GM23338 (cell line): ENCODE measurements at regions not wholly inside any gene's neighbourhood (a gene's known extent, or its start where the extent isn't known, plus 50 kb on each side); places are given as distances from the start of the nearest gene placed in this dataset.

Experiments used
- ATAC-seq: fragments of 200-7000 bp; cut with Tn5 transposase; 3 replicates; pipeline ENCODE4 v1.9.1; 2020
- DNase-seq: peaks from one replicate; pipeline ENCODE4 v3.0.0-alpha.2; 2015; ENCODE audit warnings: low spot score
- H2AFZ ChIP-seq: fragments of 200-600 bp; sonication (generic); 2 replicates; pipeline ENCODE4 v1.8.0; 2016; ENCODE audit warnings: antibody characterized with exemption, mild to moderate bottlenecking, moderate library complexity
- H3F3A ChIP-seq: fragments of 200-600 bp; sonication (generic); replicated peaks from 2 replicates; pipeline ENCODE4 v1.8.0; 2017; ENCODE audit warnings: antibody characterized with exemption, mixed run types, low read depth
- H3K27ac ChIP-seq: fragments of 200-600 bp; sonication (generic); 2 replicates; pipeline ENCODE4 v1.6.1; 2016; ENCODE audit warnings: low read depth
- H3K27me3 ChIP-seq: fragments of 200-600 bp; sonication (generic); 2 replicates; pipeline ENCODE4 v1.8.0; 2016; ENCODE audit warnings: mild to moderate bottlenecking, mixed run types, moderate library complexity; ENCODE audit not compliant: insufficient read depth
- H3K36me3 ChIP-seq: fragments of 200-600 bp; sonication (generic); 2 replicates; pipeline ENCODE4 v1.8.0; 2016; ENCODE audit warnings: mild to moderate bottlenecking; ENCODE audit not compliant: insufficient read depth
- H3K4me1 ChIP-seq: fragments of 200-600 bp; sonication (generic); 2 replicates; pipeline ENCODE4 v1.8.0; 2016; ENCODE audit warnings: mild to moderate bottlenecking, moderate library complexity; ENCODE audit not compliant: insufficient read depth
- H3K4me2 ChIP-seq: fragments of 200-600 bp; sonication (generic); 2 replicates; pipeline ENCODE4 v1.7.1; 2017; ENCODE audit warnings: mixed run types
- H3K4me3 ChIP-seq: fragments of 200-600 bp; sonication (generic); 2 replicates; pipeline ENCODE4 v1.6.1; 2016; ENCODE audit warnings: mixed run types
- H3K79me2 ChIP-seq: fragments of 200-600 bp; sonication (generic); replicated peaks from 2 replicates; pipeline ENCODE4 v1.8.0; 2017; ENCODE audit warnings: mild to moderate bottlenecking; ENCODE audit not compliant: insufficient read depth
- H3K9me2 ChIP-seq: fragments of 200-600 bp; sonication (generic); 2 replicates; pipeline ENCODE4 v1.8.0; 2017; ENCODE audit not compliant: insufficient read depth
- H4K20me1 ChIP-seq: fragments of 200-600 bp; sonication (generic); replicated peaks from 2 replicates; pipeline ENCODE4 v1.8.0; 2017; ENCODE audit warnings: mild to moderate bottlenecking; ENCODE audit not compliant: insufficient read depth
- H3K27ac Mint-ChIP-seq: 2 replicates; pipeline ENCODE4 v1.8.0; 2020; ENCODE audit warnings: inconsistent platforms, mild to moderate bottlenecking, moderate library complexity, mixed read lengths
- H3K27me3 Mint-ChIP-seq: 3 replicates; pipeline ENCODE4 v1.8.0; 2022; ENCODE audit warnings: low read depth, mild to moderate bottlenecking, moderate library complexity, mixed read lengths, inconsistent platforms; ENCODE audit not compliant: insufficient read depth, poor library complexity
- H3K36me3 Mint-ChIP-seq: 3 replicates; pipeline ENCODE4 v1.8.0; 2021; ENCODE audit warnings: low read depth, mild to moderate bottlenecking, inconsistent platforms, moderate library complexity, mixed read lengths
- H3K4me1 Mint-ChIP-seq: 3 replicates; pipeline ENCODE4 v1.8.0; 2020; ENCODE audit warnings: mild to moderate bottlenecking, inconsistent platforms, mixed read lengths
- H3K4me3 Mint-ChIP-seq: 3 replicates; pipeline ENCODE4 v1.8.0; 2021; ENCODE audit warnings: moderate library complexity, mild to moderate bottlenecking, inconsistent platforms, mixed read lengths
- H3K9me3 Mint-ChIP-seq: 3 replicates; pipeline ENCODE4 v1.8.0; 2020; ENCODE audit warnings: moderate library complexity, mild to moderate bottlenecking, inconsistent platforms, mixed read lengths
- CREB1 ChIP-seq: fragments of 250-450 bp; sonication (Bioruptor Pico); IDR thresholded peaks from 2 replicates; pipeline ENCODE4 v1.5.0; 2020; ENCODE audit warnings: low read depth, mild to moderate bottlenecking, moderate library complexity
- CTCF ChIP-seq, 2 experiments: fragments of 200-600 bp in 1 of 2; sonication (generic) in 1 of 2; conservative IDR thresholded peaks; 2 replicates each; pipeline versions ENCODE4 v1.5.1 to v1.6.1; 2016 to 2017; ENCODE audit warnings: antibody characterized with exemption in 2 of 2, low read depth in 2 of 2, mild to moderate bottlenecking in 2 of 2, moderate library complexity in 1 of 2
- ETS1 ChIP-seq: IDR thresholded peaks from 2 replicates; pipeline ENCODE4 v1.6.1; 2016; ENCODE audit warnings: antibody characterized with exemption
- EZH2 ChIP-seq: fragments of 200-600 bp; sonication (generic); IDR thresholded peaks from one replicate; pipeline ENCODE4 v1.8.0; 2017; ENCODE audit warnings: antibody characterized with exemption, mild to moderate bottlenecking, low read depth; ENCODE audit not compliant: unreplicated experiment
- EZH2phosphoT487 ChIP-seq: fragments of 200-600 bp; sonication (generic); IDR thresholded peaks from one replicate; pipeline ENCODE4 v1.8.1; 2018; ENCODE audit warnings: antibody characterized with exemption; ENCODE audit not compliant: unreplicated experiment
- JUNB ChIP-seq: IDR thresholded peaks from one replicate; pipeline ENCODE4 v1.6.1; 2016; ENCODE audit warnings: antibody characterized with exemption; ENCODE audit not compliant: unreplicated experiment
- NANOG ChIP-seq: IDR thresholded peaks from 2 replicates; pipeline ENCODE4 v1.6.1; 2016; ENCODE audit warnings: antibody characterized with exemption, borderline replicate concordance
- POLR2AphosphoS5 ChIP-seq: IDR thresholded peaks from 2 replicates; pipeline ENCODE4 v1.6.1; 2016; ENCODE audit warnings: antibody characterized with exemption, low read depth
- REST ChIP-seq: IDR thresholded peaks from one replicate; pipeline ENCODE4 v1.6.1; 2018; ENCODE audit warnings: antibody characterized with exemption; ENCODE audit not compliant: unreplicated experiment
- STAT1 ChIP-seq: IDR thresholded peaks from one replicate; pipeline ENCODE4 v1.6.1; 2016; ENCODE audit warnings: antibody characterized with exemption; ENCODE audit not compliant: unreplicated experiment
- ZNF114 ChIP-seq: fragments of 250-450 bp; sonication (Bioruptor Pico); IDR thresholded peaks from 2 replicates; pipeline ENCODE4 v1.5.0; 2020; ENCODE audit warnings: mild to moderate bottlenecking, moderate library complexity
- ZNF331 ChIP-seq: fragments of 250-450 bp; sonication (Bioruptor Pico); IDR thresholded peaks from 2 replicates; pipeline ENCODE4 v1.5.0; 2020; ENCODE audit warnings: low read depth, mild to moderate bottlenecking, moderate library complexity

- TF ChIP-seq ETS1 (no peak), REST (no peak), CTCF (conservative IDR thresholded peaks at IDR 0.05; ENCODE audit: low read depth in 2 of 2) (no peak), NANOG (no peak), EZH2 (no peak)
Measured at GRCh38 chr15:93826790-93827189, 404.6 kb upstream of the MCTP2 start (continued).

- Histone ChIP-seq H3K4me2 (no peak overlapping the region), H3K4me3 (no peak overlapping the region), H3K9me2 (no peaks in the 10 kb centered on the region), H3F3A (no peaks in the 10 kb centered on the region), H3K27ac (no peak overlapping the region), H3K4me1 (peaks cover 3% of the 10 kb centered on the region; the same call in 1 of the 2 replicates), H3K79me2 (no peaks in the 10 kb centered on the region), H4K20me1 (no peaks in the 10 kb centered on the region), H3K36me3 (no peaks in the 10 kb centered on the region), H2AFZ (no peak overlapping the region), H3K27me3 (no peaks in the 10 kb centered on the region)
- TF ChIP-seq ZNF331 (CRISPR knock-in tag) (no peak), NANOG (no peak), JUNB (no peak), ETS1 (no peak), STAT1 (no peak), EZH2 (no peak), ZNF114 (no peak), POLR2AphosphoS5 (no peak), CREB1 (CRISPR knock-in tag) (no peak), EZH2phosphoT487 (no peak)
- peaks cover 4% of the 10 kb centered on the region for H3K27me3 Mint-ChIP-seq
- ATAC-seq: no peak
- peaks cover 10% of the 10 kb centered on the region for H3K4me1 Mint-ChIP-seq
- no peaks in the 10 kb centered on the region for H3K9me3 Mint-ChIP-seq
- no peaks in the 10 kb centered on the region for H3K36me3 Mint-ChIP-seq
- H3K4me3 Mint-ChIP-seq: no peak overlapping the region
- no peak overlapping the region for H3K27ac Mint-ChIP-seq
- no peak for DNase-seq
Measured at GRCh38 chr15:93826293-93826692, 405.1 kb upstream of the MCTP2 start.
